GM12878 (cell line): ENCODE measurements at regions not wholly inside any gene's neighbourhood (a gene's known extent, or its start where the extent isn't known, plus 50 kb on each side); places are given as distances from the start of the nearest gene placed in this dataset.

Experiments
- ATAC-seq: fragments of 200-7000 bp; cut with Tn5 transposase; 3 replicates; pipeline ENCODE4 v1.9.1; 2020; ENCODE audit warnings: mild to moderate bottlenecking, moderate library complexity
- BruUV-seq: library from RNA; stranded (reverse); fragments of 400-500 nt; replicated peaks from 2 replicates; lab custom pipeline; 2021; lab: Mats Ljungman, UMichigan
- CTCF ChIA-PET: fragments of 300-600 bp; sonication (Branson Sonifier 250); formaldehyde crosslinking; extraction: SDS; loops from one replicate; lab custom pipeline; 2021; ENCODE audit warnings: inconsistent platforms; lab: Yijun Ruan, JAX
- POLR2A ChIA-PET: fragments of 350-600 bp; formaldehyde crosslinking; extraction: SDS; loops from one replicate; lab custom pipeline; 2021; ENCODE audit warnings: inconsistent platforms; lab: Charles Lee
- RAD21 ChIA-PET: fragments of 300-600 bp; sonication (Branson Sonifier 250); formaldehyde crosslinking; loops from one replicate; lab custom pipeline; 2023; ENCODE audit warnings: antibody characterized with exemption; ENCODE audit not compliant: unreplicated experiment; lab: Charles Lee
- SMC1A ChIA-PET: fragments of 300-600 bp; sonication (Branson Sonifier 250); formaldehyde crosslinking; loops from one replicate; lab custom pipeline; 2023; ENCODE audit not compliant: unreplicated experiment, uncharacterized antibody; lab: Charles Lee
- DNase-seq: peaks from one replicate; pipeline ENCODE4 v3.0.0-alpha.2; 2011; ENCODE audit warnings: low read depth, low spot score
- FAIRE-seq: peaks from 3 replicates; lab custom pipeline; 2011; peaks lifted over from hg19 to GRCh38; lab: Jason Lieb, UNC
- H2AFZ ChIP-seq: 2 replicates; pipeline ENCODE4 v1.6.0; 2011; ENCODE audit warnings: low read depth, low read length, control low read depth; ENCODE audit not compliant: control insufficient read depth
- H3K27ac ChIP-seq: 2 replicates; pipeline ENCODE4 v1.5.1; 2011; ENCODE audit warnings: control low read depth; ENCODE audit not compliant: control insufficient read depth, insufficient read depth
- H3K27me3 ChIP-seq, 2 experiments: replicated peaks in 1 of 2; 2 replicates each; pipeline versions ENCODE4 v1.6.0 to v1.6.1; 2011; ENCODE audit warnings: low read length in 1 of 2; ENCODE audit not compliant: control insufficient read depth in 2 of 2, insufficient read depth in 2 of 2
- H3K36me3 ChIP-seq, 2 experiments: 2 replicates each; pipeline ENCODE4 v1.5.1; 2011; ENCODE audit warnings: low read length in 1 of 2; ENCODE audit not compliant: control insufficient read depth in 2 of 2, insufficient read depth in 2 of 2
- H3K4me1 ChIP-seq: 2 replicates; pipeline ENCODE4 v1.6.1; 2011; ENCODE audit warnings: mild to moderate bottlenecking, low read length, moderate library complexity, mixed read lengths; ENCODE audit not compliant: control insufficient read depth, insufficient read depth
- H3K4me2 ChIP-seq: 2 replicates; pipeline ENCODE4 v1.6.0; 2011; ENCODE audit warnings: control low read depth; ENCODE audit not compliant: control insufficient read depth, insufficient read depth
- H3K4me3 ChIP-seq: fragments of 200-600 bp; sonication (generic); 2 replicates; pipeline ENCODE4 v1.5.1; 2016
- H3K79me2 ChIP-seq: 2 replicates; pipeline ENCODE4 v1.6.0; 2011; ENCODE audit warnings: low read length; ENCODE audit not compliant: control insufficient read depth, insufficient read depth
- H3K9ac ChIP-seq: 2 replicates; pipeline ENCODE4 v1.8.0; 2011; ENCODE audit warnings: low read length, control low read depth, mixed read lengths; ENCODE audit not compliant: control insufficient read depth, insufficient read depth
- H3K9me3 ChIP-seq: replicated peaks from 3 replicates; pipeline ENCODE4 v1.5.1; 2011; ENCODE audit warnings: mild to moderate bottlenecking, low read length; ENCODE audit not compliant: control insufficient read depth, insufficient read depth
- H4K20me1 ChIP-seq: 2 replicates; pipeline ENCODE4 v1.6.0; 2011; ENCODE audit not compliant: control insufficient read depth, insufficient read depth
- E4F1 ChIP-seq: fragments of 450-650 bp; IDR thresholded peaks from 2 replicates; pipeline ENCODE4 v1.6.1; 2018; ENCODE audit warnings: borderline replicate concordance, mild to moderate bottlenecking; ENCODE audit not compliant: partially characterized antibody
- EED ChIP-seq: sonication (generic); IDR thresholded peaks from 2 replicates; pipeline ENCODE4 v1.6.1; 2016; ENCODE audit warnings: antibody characterized with exemption, low read depth
- HDAC2 ChIP-seq: fragments of 200-600 bp; sonication (generic); IDR thresholded peaks from 2 replicates; pipeline ENCODE4 v1.6.1; 2017
- MTA3 ChIP-seq: IDR thresholded peaks from 2 replicates; pipeline ENCODE4 v1.6.1; 2012; ENCODE audit warnings: low read length, inconsistent platforms, borderline replicate concordance
- SKIL ChIP-seq: fragments of 450-650 bp; IDR thresholded peaks from 2 replicates; pipeline ENCODE4 v1.6.1; 2017; ENCODE audit warnings: mild to moderate bottlenecking, low read depth, inconsistent platforms; ENCODE audit not compliant: poor library complexity, severe bottlenecking
- SUZ12 ChIP-seq: fragments of 200-600 bp; sonication (generic); IDR thresholded peaks from one replicate; pipeline ENCODE4 v1.6.1; 2018; ENCODE audit warnings: antibody characterized with exemption, mild to moderate bottlenecking; ENCODE audit not compliant: unreplicated experiment
- TARDBP ChIP-seq: IDR thresholded peaks from 2 replicates; pipeline ENCODE4 v1.6.1; 2016; ENCODE audit warnings: borderline replicate concordance
- WGBS: methylation state at CpG from one replicate; pipeline ENCODE4 v1.1.6; 2016; ENCODE audit warnings: low lambda C conversion rate; ENCODE audit not compliant: insufficient replicate concordance, insufficient coverage; ENCODE audit errors: missing lambda C conversion rate; 5-methylcytosine and 5-hydroxymethylcytosine counted together
- in situ Hi-C: fragments of 300-500 bp; cut with MboI; formaldehyde crosslinking; loops from 9 replicates; pipeline ENCODE4 v1.14.3; 2018; ENCODE audit warnings: mixed read lengths
- intact Hi-C: fragments of 100-400 bp; cut with micrococcal nuclease; formaldehyde crosslinking; loops from one replicate; pipeline ENCODE4 v1.14.2; 2022; ENCODE audit not compliant: unreplicated experiment
- TF ChIP-seq, protein P1 (sequence below): IDR thresholded peaks from 2 replicates; pipeline ENCODE4 v1.6.1; 2012; ENCODE audit warnings: low read depth, low read length, improper control_type of control experiment
- TF ChIP-seq, protein P2 (sequence below): fragments of 450-650 bp; IDR thresholded peaks from 2 replicates; pipeline ENCODE4 v1.6.1; 2017; ENCODE audit warnings: mild to moderate bottlenecking, moderate library complexity

- TF ChIP-seq, protein P1, sequence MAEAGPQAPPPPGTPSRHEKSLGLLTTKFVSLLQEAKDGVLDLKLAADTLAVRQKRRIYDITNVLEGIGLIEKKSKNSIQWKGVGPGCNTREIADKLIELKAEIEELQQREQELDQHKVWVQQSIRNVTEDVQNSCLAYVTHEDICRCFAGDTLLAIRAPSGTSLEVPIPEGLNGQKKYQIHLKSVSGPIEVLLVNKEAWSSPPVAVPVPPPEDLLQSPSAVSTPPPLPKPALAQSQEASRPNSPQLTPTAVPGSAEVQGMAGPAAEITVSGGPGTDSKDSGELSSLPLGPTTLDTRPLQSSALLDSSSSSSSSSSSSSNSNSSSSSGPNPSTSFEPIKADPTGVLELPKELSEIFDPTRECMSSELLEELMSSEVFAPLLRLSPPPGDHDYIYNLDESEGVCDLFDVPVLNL: no peak
- TF ChIP-seq EED: no peak
These were observed 419.5 kb upstream of the C2CD4B start (continued) for GRCh38 chr15:62584301-62585235.

GRCh38 chr15:62588938-62589670 lies 424.0 kb upstream of the C2CD4B start:
- intact Hi-C loops: no loop called here
- no peak for ATAC-seq
- H3K4me2 ChIP-seq: no peak overlapping the region
- ChIA-PET POLR2A (no interaction called here), RAD21 (no interaction called here)
- in situ Hi-C loops: no loop called here
- BruUV-seq: no TSS peak
- no peaks in the 10 kb centered on the region for H3K4me1 ChIP-seq
- no peak overlapping the region for H3K27ac ChIP-seq
- no peak overlapping the region for H3K4me3 ChIP-seq
- H3K36me3 ChIP-seq: no peaks in the 10 kb centered on the region
- no peak overlapping the region for H3K9ac ChIP-seq
- H3K79me2 ChIP-seq: no peaks in the 10 kb centered on the region
- no peak for TF ChIP-seq SUZ12
- TF ChIP-seq, protein P2, sequence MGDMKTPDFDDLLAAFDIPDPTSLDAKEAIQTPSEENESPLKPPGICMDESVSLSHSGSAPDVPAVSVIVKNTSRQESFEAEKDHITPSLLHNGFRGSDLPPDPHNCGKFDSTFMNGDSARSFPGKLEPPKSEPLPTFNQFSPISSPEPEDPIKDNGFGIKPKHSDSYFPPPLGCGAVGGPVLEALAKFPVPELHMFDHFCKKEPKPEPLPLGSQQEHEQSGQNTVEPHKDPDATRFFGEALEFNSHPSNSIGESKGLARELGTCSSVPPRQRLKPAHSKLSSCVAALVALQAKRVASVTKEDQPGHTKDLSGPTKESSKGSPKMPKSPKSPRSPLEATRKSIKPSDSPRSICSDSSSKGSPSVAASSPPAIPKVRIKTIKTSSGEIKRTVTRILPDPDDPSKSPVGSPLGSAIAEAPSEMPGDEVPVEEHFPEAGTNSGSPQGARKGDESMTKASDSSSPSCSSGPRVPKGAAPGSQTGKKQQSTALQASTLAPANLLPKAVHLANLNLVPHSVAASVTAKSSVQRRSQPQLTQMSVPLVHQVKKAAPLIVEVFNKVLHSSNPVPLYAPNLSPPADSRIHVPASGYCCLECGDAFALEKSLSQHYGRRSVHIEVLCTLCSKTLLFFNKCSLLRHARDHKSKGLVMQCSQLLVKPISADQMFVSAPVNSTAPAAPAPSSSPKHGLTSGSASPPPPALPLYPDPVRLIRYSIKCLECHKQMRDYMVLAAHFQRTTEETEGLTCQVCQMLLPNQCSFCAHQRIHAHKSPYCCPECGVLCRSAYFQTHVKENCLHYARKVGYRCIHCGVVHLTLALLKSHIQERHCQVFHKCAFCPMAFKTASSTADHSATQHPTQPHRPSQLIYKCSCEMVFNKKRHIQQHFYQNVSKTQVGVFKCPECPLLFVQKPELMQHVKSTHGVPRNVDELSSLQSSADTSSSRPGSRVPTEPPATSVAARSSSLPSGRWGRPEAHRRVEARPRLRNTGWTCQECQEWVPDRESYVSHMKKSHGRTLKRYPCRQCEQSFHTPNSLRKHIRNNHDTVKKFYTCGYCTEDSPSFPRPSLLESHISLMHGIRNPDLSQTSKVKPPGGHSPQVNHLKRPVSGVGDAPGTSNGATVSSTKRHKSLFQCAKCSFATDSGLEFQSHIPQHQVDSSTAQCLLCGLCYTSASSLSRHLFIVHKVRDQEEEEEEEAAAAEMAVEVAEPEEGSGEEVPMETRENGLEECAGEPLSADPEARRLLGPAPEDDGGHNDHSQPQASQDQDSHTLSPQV: no peak
- no peak for TF ChIP-seq HDAC2
- TF ChIP-seq MTA3: no peak
- TF ChIP-seq E4F1: no peak
- TF ChIP-seq SKIL: no peak
- TF ChIP-seq TARDBP: no peak
- TF ChIP-seq, all 136 proteins: peak for 0
- no peak overlapping the region for H2AFZ ChIP-seq
- H4K20me1 ChIP-seq: no peaks in the 10 kb centered on the region
- H3K27me3 ChIP-seq: no peaks in the 10 kb centered on the region
- SMC1A ChIA-PET: no interaction called here
- CTCF ChIA-PET: no interaction called here
- 33% methylated on average over 5 of the region's 5 CpGs for WGBS
- no peak for DNase-seq
- H3K9me3 ChIP-seq: no peaks in the 10 kb centered on the region
- FAIRE-seq: no peak
